Lower lobe of right lung (tissue), 2 donors: ENCODE measurements at regions not wholly inside any gene's neighbourhood (a gene's known extent, or its start where the extent isn't known, plus 50 kb on each side); places are given as distances from the start of the nearest gene placed in this dataset.

Experiments used
- ATAC-seq, 2 donors: fragments of 200-7000 bp; cut with Tn5 transposase; one replicate each; pipeline ENCODE4 v1.9.1; 2020 to 2022; ENCODE audit warnings: mild to moderate bottlenecking in 2 of 2, moderate library complexity in 2 of 2
- DNase-seq: peaks from one replicate; pipeline ENCODE4 v3.0.0-alpha.2; 2020
- H3K27ac ChIP-seq: fragments of 200-600 bp; one replicate; pipeline ENCODE4 v1.8.0; 2022
- H3K27me3 ChIP-seq: fragments of 200-600 bp; one replicate; pipeline ENCODE4 v1.8.0; 2022; ENCODE audit warnings: low read depth
- H3K36me3 ChIP-seq: fragments of 200-600 bp; one replicate; pipeline ENCODE4 v1.8.0; 2022; ENCODE audit warnings: mild to moderate bottlenecking
- H3K4me1 ChIP-seq: fragments of 200-600 bp; one replicate; pipeline ENCODE4 v1.8.0; 2022
- H3K4me3 ChIP-seq: fragments of 200-600 bp; one replicate; pipeline ENCODE4 v1.8.0; 2022; ENCODE audit warnings: mild to moderate bottlenecking
- H3K9me3 ChIP-seq: fragments of 200-600 bp; one replicate; pipeline ENCODE4 v1.8.0; 2022
- intact Hi-C: fragments of 100-400 bp; cut with DNase I; formaldehyde crosslinking; loops from one replicate; pipeline ENCODE4 v1.11.0; 2022
- TF ChIP-seq, protein P1 (sequence below): fragments of 200-600 bp; IDR thresholded peaks from one replicate; pipeline ENCODE4 v1.8.0; 2022; ENCODE audit warnings: antibody characterized with exemption, mild to moderate bottlenecking
- donor health status: DM: no; HTN: yes; CAD: no; lungs with severe emphysema.

DNA sequence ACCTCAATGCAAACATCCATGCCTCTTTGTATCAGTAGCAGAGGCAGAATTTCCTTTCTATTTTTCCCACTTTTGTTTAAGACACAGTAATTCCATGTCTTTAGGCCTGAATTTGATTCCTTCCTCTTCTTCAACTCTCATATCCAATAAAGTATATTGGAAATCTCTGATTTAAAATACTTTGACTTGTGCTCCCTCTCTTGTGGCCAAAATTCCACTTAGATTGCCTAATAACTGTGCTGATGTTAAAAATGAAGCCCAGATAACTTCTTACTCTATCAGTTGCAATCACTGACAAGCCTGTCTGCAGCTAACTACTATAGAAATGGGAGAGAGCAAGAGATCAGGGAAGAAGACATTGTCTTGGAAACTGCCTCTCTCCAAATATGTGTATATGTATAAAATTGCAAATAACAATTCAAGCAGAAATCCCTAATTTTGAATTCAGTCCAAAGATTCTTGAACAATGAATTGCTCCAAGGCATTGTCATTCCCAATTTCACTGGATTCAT, 163.5 kb upstream of the SPIN4 start:
- Histone ChIP-seq H3K27me3 (no peaks in the 10 kb centered on the region), H3K36me3 (no peaks in the 10 kb centered on the region), H3K9me3 (no peaks in the 10 kb centered on the region), H3K4me1 (no peaks in the 10 kb centered on the region), H3K4me3 (no peak overlapping the region), H3K27ac (no peak overlapping the region)
- TF ChIP-seq, protein P1, sequence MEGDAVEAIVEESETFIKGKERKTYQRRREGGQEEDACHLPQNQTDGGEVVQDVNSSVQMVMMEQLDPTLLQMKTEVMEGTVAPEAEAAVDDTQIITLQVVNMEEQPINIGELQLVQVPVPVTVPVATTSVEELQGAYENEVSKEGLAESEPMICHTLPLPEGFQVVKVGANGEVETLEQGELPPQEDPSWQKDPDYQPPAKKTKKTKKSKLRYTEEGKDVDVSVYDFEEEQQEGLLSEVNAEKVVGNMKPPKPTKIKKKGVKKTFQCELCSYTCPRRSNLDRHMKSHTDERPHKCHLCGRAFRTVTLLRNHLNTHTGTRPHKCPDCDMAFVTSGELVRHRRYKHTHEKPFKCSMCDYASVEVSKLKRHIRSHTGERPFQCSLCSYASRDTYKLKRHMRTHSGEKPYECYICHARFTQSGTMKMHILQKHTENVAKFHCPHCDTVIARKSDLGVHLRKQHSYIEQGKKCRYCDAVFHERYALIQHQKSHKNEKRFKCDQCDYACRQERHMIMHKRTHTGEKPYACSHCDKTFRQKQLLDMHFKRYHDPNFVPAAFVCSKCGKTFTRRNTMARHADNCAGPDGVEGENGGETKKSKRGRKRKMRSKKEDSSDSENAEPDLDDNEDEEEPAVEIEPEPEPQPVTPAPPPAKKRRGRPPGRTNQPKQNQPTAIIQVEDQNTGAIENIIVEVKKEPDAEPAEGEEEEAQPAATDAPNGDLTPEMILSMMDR: no peak
- ATAC-seq (no peak), DNase-seq (no peak)
- intact Hi-C loops: no loop called here

DNA sequence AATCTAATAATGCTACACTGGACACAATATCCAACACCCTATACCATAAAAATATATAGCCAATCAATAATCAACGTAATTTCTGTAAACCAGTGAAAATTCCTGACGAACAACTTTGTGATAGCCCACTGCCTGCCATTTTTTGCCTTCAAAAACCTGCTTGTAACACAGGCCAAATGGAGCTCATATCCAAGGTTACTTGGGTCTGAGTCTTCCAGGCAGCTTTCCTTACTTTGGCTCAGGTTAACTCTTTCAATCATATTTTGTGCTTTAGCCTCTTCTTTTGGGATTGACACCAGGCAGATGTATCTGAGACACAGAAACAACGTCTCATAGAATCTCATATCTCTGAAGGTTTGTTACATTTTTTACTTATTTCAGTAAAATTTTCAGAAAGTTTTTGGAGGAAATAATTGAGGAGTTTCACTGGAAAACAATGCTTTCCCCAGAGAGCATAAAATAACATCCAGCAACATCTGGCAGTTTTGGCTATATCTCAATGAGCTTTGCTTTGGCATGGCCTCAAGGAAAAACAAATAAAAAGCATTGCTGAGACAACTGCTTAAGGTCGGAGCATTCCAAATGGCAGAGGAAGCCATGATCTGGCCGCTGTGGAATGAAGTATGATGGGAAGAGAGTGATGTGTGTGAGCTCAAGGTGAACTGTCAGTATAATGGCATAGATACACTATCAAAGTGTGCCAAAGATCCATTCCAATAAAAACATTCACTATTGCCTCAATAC, 162.9 kb upstream of the SPIN4 start:
- ATAC-seq: no peak
- Histone ChIP-seq H3K27ac (no peak overlapping the region), H3K9me3 (no peaks in the 10 kb centered on the region), H3K4me1 (no peaks in the 10 kb centered on the region), H3K27me3 (no peaks in the 10 kb centered on the region), H3K4me3 (no peak overlapping the region), H3K36me3 (no peaks in the 10 kb centered on the region)
- DNase-seq: no peak
- intact Hi-C loops: no loop called here
- TF ChIP-seq, protein P1: no peak

DNA sequence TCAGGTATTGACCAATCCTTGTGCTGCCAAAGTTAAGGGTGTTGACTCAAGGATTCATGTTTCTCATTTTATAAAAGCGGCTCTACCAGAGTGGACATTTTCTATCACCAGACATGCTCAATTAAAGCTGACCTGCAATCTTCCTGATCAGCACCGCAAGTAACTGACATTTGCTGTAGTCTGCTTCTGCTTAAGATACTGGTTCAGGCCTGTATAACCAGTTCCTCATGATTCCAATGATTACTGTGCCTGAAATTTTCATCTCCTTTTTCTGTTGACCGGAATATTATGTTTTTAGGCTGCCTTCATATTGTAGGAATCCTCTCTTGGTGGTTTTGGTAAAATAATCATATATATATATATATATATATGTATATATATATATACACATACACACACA, 160.2 kb upstream of the SPIN4 start:
- no peaks in the 10 kb centered on the region for H3K27me3 ChIP-seq
- DNase-seq (no peak), ATAC-seq (no peak)
- H3K27ac ChIP-seq: no peak overlapping the region
- intact Hi-C loops: no loop called here
- H3K4me1 ChIP-seq: no peaks in the 10 kb centered on the region
- TF ChIP-seq, protein P1: no peak
- H3K36me3 ChIP-seq: no peaks in the 10 kb centered on the region
- no peak overlapping the region for H3K4me3 ChIP-seq
- no peaks in the 10 kb centered on the region for H3K9me3 ChIP-seq

DNA sequence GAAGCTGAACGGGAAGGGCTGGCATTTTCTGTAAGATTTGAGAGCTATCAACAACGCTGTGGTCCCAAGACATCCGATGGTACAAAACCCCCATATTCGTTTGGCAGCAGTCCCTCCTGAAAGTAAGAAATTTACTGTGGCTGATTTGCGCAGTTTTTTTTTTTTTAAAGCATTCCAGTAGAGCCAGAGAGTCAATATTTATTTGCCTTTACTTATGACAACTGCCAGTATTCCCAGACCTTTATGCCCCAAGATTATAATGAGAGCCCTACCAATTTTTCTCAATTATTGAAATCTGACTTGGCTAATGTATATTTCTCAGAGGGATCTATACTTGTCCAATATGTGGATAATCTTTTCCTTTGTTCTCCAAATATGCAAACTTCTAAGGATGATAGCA, 157.5 kb upstream of the SPIN4 start:
- no peak overlapping the region for H3K27ac ChIP-seq
- H3K4me1 ChIP-seq: no peaks in the 10 kb centered on the region
- no peak for DNase-seq
- ATAC-seq: no peak
- H3K9me3 ChIP-seq: no peaks in the 10 kb centered on the region
- no peaks in the 10 kb centered on the region for H3K27me3 ChIP-seq
- TF ChIP-seq, protein P1: no peak
- no peaks in the 10 kb centered on the region for H3K36me3 ChIP-seq
- H3K4me3 ChIP-seq: no peak overlapping the region
- intact Hi-C loops: no loop called here

DNA sequence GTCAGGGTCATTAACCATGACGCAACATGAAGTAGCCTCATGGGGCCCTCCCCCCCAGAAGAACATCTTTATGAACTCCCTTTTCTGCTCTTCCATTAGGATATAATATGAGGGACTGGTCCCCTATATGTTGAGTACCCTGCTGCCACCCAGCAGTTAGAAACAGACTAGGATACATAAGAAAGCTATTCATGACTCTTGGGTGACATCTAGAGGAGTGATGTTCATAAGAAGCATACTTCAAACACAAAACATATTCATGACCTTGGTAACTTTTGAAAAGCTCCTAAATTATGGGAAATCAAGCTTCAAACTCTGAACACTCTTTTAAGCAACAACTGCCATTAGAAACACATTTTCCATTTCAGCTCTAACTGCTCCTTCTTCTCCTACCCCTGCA, 155.2 kb upstream of the SPIN4 start:
- H3K9me3 ChIP-seq: no peaks in the 10 kb centered on the region
- intact Hi-C loops: no loop called here
- no peak for ATAC-seq
- H3K4me1 ChIP-seq: no peaks in the 10 kb centered on the region
- no peaks in the 10 kb centered on the region for H3K27me3 ChIP-seq
- DNase-seq: no peak
- no peak overlapping the region for H3K4me3 ChIP-seq
- TF ChIP-seq, protein P1: peak; percentile 18
- no peak overlapping the region for H3K27ac ChIP-seq
- no peaks in the 10 kb centered on the region for H3K36me3 ChIP-seq
